ENCODE measurements at regions not wholly inside any gene's neighbourhood (a gene's known extent, or its start where the extent isn't known, plus 50 kb on each side); places are given as distances from the start of the nearest gene placed in this dataset.

GRCh38 chr1:222940906-222941305 lies 126.1 kb downstream of the DISP1 start:
- no peak for TF ChIP-seq CTCF (IDR thresholded peaks at IDR 0.05; ENCODE audit: control extremely low read depth in 1 of 3, insufficient read depth in 1 of 3, low read depth in 1 of 3, low read length in 3 of 3)
- no peak for TF ChIP-seq TBP (IDR thresholded peaks at IDR 0.05; ENCODE audit: low read depth, low read length)
- no peak for TF ChIP-seq SUZ12 (IDR thresholded peaks at IDR 0.05; ENCODE audit: low read length)
- no peak for TF ChIP-seq POLR2A (IDR thresholded peaks at IDR 0.05; ENCODE audit: control extremely low read depth in 1 of 2, low read depth in 2 of 2, low read length in 2 of 2)
- TF ChIP-seq JUN (IDR thresholded peaks at IDR 0.05; ENCODE audit: low read depth, low read length), result no peak
- TF ChIP-seq JUND (IDR thresholded peaks at IDR 0.05; ENCODE audit: low read length), result no peak
- TF ChIP-seq MAX (IDR thresholded peaks at IDR 0.05), result no peak
- no peak for TF ChIP-seq EZH2 (IDR thresholded peaks at IDR 0.05; ENCODE audit: low read depth, low read length, severe bottlenecking)
- no peak for TF ChIP-seq EGR1 (IDR thresholded peaks at IDR 0.05; ENCODE audit: borderline replicate concordance, low read depth, low read length)
- no peak for TF ChIP-seq SIRT6 (IDR thresholded peaks at IDR 0.05; ENCODE audit: low read length)
- no peak for TF ChIP-seq E2F6 (IDR thresholded peaks at IDR 0.05)
- TF ChIP-seq CHD1 (IDR thresholded peaks at IDR 0.05; ENCODE audit: low read depth, low read length), result no peak
